Panc1 (cell line): ENCODE measurements at regions not wholly inside any gene's neighbourhood (a gene's known extent, or its start where the extent isn't known, plus 50 kb on each side); places are given as distances from the start of the nearest gene placed in this dataset.

Experiments used
- ATAC-seq: fragments of 200-7000 bp; cut with Tn5 transposase; 2 replicates; pipeline ENCODE4 v1.9.1; 2020; ENCODE audit warnings: mild to moderate bottlenecking, moderate library complexity
- BruUV-seq: library from RNA; stranded (reverse); fragments of 400-500 nt; replicated peaks from 2 replicates; lab custom pipeline; 2021; lab: Mats Ljungman, UMichigan
- CTCF ChIA-PET: fragments of 300-600 bp; sonication (Branson Sonifier 250); formaldehyde crosslinking; loops from one replicate; lab custom pipeline; 2022; ENCODE audit warnings: antibody characterized with exemption; lab: Charles Lee
- POLR2A ChIA-PET: fragments of 300-600 bp; sonication (Branson Sonifier 250); formaldehyde crosslinking; loops from one replicate; lab custom pipeline; 2022; ENCODE audit warnings: antibody characterized with exemption; lab: Charles Lee
- DNase-seq: peaks from one replicate; pipeline ENCODE4 v3.0.0-alpha.2; 2010; ENCODE audit warnings: low read depth, low spot score
- H3K27ac ChIP-seq: 2 replicates; pipeline ENCODE4 v1.5.1; 2011; ENCODE audit warnings: mild to moderate bottlenecking, low read length, inconsistent platforms
- H3K27me3 ChIP-seq: fragments of 200-500 bp; sonication (Bioruptor generic); 2 replicates; pipeline ENCODE4 v1.6.0; 2014; ENCODE audit warnings: low read length, inconsistent platforms; ENCODE audit not compliant: control insufficient read depth, insufficient read depth
- H3K36me3 ChIP-seq: fragments of 200-500 bp; sonication (Bioruptor generic); 2 replicates; pipeline ENCODE4 v1.5.1; 2014; ENCODE audit warnings: inconsistent platforms, mild to moderate bottlenecking, low read length, moderate library complexity; ENCODE audit not compliant: control insufficient read depth, insufficient read depth
- H3K4me1 ChIP-seq: 2 replicates; pipeline ENCODE4 v1.5.1; 2011; ENCODE audit warnings: inconsistent platforms, mild to moderate bottlenecking, low read length, moderate library complexity; ENCODE audit not compliant: control insufficient read depth, insufficient read depth
- H3K4me3 ChIP-seq, 2 experiments: 2 replicates each; pipeline ENCODE4 v1.5.1; 2011 to 2012; ENCODE audit warnings: low read depth in 2 of 2, low read length in 2 of 2, mild to moderate bottlenecking in 2 of 2, inconsistent platforms in 1 of 2, moderate library complexity in 1 of 2
- H3K9me3 ChIP-seq: fragments of 200-500 bp; sonication (Bioruptor generic); 2 replicates; pipeline ENCODE4 v1.5.1; 2014; ENCODE audit warnings: low read depth, mild to moderate bottlenecking, inconsistent platforms, low read length, moderate library complexity; ENCODE audit not compliant: control insufficient read depth, insufficient read depth
- POLR2AphosphoS5 ChIP-seq: IDR thresholded peaks from 2 replicates; pipeline ENCODE4 v1.6.1; 2012; ENCODE audit warnings: mild to moderate bottlenecking, low read depth, low read length, moderate library complexity
- SIN3A ChIP-seq: IDR thresholded peaks from 2 replicates; pipeline ENCODE4 v1.6.1; 2012; ENCODE audit warnings: low read depth, mild to moderate bottlenecking, low read length, moderate library complexity, borderline replicate concordance; ENCODE audit not compliant: insufficient read depth
- TCF7L2 ChIP-seq: IDR thresholded peaks from 2 replicates; pipeline ENCODE4 v1.6.1; 2011; ENCODE audit warnings: mild to moderate bottlenecking, low read depth, low read length, inconsistent platforms
- in situ Hi-C: cut with HindIII; loops from 2 replicates; pipeline ENCODE4 v1.10.0; 2016; ENCODE audit warnings: low sequenced_read_pairs, low pct_unique_long_range_greater_than_20kb
- intact Hi-C: fragments of 100-400 bp; cut with micrococcal nuclease; formaldehyde crosslinking; loops from one replicate; pipeline ENCODE4 v1.10.0; 2022; ENCODE audit not compliant: unreplicated experiment
- TF ChIP-seq, protein P1 (sequence below), 2 experiments: IDR thresholded peaks; 2 replicates each; pipeline ENCODE4 v1.6.1; 2011 to 2012; ENCODE audit warnings: low read depth in 2 of 2, control low read depth in 1 of 2, low read length in 1 of 2, mild to moderate bottlenecking in 1 of 2, moderate library complexity in 1 of 2; ENCODE audit not compliant: insufficient read depth in 1 of 2
- TF ChIP-seq, protein P2 (sequence below): fragments of 450-650 bp; IDR thresholded peaks from 2 replicates; pipeline ENCODE4 v1.5.1; 2017; ENCODE audit warnings: mild to moderate bottlenecking

DNA sequence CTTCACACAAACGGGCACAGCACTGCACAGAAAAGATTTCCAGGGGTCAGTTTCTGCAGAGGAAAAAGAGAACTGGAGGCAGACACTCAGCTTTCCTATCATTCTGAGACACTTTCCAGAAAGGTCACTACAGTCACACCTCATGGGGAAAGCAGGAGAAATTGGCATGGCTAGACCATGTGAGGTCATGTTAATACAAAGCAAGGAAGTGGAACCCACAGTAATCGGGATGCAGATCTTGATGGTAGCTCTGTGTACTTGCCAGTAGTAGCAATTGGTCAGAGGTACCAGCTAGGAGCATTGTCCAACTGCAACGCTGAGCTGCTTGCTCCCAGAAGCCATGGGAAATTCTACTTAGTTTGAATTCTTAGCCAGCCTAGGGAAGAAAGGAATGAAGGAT is 255.3 kb upstream of the PCDH10 start:
- POLR2A ChIA-PET: no interaction called here

DNA sequence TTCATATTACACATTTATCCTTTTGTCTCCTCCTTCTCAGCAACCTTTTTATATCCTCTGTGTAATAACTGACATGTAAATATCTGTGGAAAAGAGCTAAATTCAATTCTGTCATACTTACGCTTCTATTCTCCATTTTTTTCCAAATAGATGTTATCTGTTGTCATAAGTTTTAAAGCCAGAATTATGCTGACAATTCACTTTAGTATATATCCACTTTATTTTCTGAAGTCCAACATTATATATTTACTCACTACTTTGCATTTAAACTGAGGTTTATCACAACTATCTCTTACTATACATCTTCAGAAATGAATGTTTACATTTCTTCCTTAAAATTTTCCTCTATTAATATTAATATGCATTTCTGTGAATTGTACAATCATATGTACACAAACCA is 247.9 kb upstream of the PCDH10 start:
- in situ Hi-C loops (no loop called here), intact Hi-C loops (no loop called here)
- no TSS peak for BruUV-seq
- no peaks in the 10 kb centered on the region for H3K4me1 ChIP-seq
- H3K27ac ChIP-seq: no peak overlapping the region
- TF ChIP-seq, protein P1, sequence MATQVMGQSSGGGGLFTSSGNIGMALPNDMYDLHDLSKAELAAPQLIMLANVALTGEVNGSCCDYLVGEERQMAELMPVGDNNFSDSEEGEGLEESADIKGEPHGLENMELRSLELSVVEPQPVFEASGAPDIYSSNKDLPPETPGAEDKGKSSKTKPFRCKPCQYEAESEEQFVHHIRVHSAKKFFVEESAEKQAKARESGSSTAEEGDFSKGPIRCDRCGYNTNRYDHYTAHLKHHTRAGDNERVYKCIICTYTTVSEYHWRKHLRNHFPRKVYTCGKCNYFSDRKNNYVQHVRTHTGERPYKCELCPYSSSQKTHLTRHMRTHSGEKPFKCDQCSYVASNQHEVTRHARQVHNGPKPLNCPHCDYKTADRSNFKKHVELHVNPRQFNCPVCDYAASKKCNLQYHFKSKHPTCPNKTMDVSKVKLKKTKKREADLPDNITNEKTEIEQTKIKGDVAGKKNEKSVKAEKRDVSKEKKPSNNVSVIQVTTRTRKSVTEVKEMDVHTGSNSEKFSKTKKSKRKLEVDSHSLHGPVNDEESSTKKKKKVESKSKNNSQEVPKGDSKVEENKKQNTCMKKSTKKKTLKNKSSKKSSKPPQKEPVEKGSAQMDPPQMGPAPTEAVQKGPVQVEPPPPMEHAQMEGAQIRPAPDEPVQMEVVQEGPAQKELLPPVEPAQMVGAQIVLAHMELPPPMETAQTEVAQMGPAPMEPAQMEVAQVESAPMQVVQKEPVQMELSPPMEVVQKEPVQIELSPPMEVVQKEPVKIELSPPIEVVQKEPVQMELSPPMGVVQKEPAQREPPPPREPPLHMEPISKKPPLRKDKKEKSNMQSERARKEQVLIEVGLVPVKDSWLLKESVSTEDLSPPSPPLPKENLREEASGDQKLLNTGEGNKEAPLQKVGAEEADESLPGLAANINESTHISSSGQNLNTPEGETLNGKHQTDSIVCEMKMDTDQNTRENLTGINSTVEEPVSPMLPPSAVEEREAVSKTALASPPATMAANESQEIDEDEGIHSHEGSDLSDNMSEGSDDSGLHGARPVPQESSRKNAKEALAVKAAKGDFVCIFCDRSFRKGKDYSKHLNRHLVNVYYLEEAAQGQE (IDR thresholded peaks at IDR 0.05; ENCODE audit: insufficient read depth in 1 of 2, low read depth in 2 of 2, low read length in 1 of 2): no peak
- no peak for TF ChIP-seq SIN3A
- TF ChIP-seq, protein P2, sequence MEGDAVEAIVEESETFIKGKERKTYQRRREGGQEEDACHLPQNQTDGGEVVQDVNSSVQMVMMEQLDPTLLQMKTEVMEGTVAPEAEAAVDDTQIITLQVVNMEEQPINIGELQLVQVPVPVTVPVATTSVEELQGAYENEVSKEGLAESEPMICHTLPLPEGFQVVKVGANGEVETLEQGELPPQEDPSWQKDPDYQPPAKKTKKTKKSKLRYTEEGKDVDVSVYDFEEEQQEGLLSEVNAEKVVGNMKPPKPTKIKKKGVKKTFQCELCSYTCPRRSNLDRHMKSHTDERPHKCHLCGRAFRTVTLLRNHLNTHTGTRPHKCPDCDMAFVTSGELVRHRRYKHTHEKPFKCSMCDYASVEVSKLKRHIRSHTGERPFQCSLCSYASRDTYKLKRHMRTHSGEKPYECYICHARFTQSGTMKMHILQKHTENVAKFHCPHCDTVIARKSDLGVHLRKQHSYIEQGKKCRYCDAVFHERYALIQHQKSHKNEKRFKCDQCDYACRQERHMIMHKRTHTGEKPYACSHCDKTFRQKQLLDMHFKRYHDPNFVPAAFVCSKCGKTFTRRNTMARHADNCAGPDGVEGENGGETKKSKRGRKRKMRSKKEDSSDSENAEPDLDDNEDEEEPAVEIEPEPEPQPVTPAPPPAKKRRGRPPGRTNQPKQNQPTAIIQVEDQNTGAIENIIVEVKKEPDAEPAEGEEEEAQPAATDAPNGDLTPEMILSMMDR: no peak
- no peak for TF ChIP-seq TCF7L2
- TF ChIP-seq POLR2AphosphoS5: no peak
- H3K9me3 ChIP-seq: no peaks in the 10 kb centered on the region
- no peak overlapping the region for H3K4me3 ChIP-seq
- ChIA-PET POLR2A (no interaction called here), CTCF (no interaction called here)
- DNase-seq (no peak), ATAC-seq (no peak)
- H3K27me3 ChIP-seq: no peaks in the 10 kb centered on the region
- H3K36me3 ChIP-seq: no peaks in the 10 kb centered on the region

More for the DNA sequence above, 255.3 kb upstream of the PCDH10 start:
- CTCF ChIA-PET: no interaction called here
- H3K4me3 ChIP-seq: no peak overlapping the region
- no peaks in the 10 kb centered on the region for H3K36me3 ChIP-seq
- DNase-seq (no peak), ATAC-seq (no peak)
- no peaks in the 10 kb centered on the region for H3K27me3 ChIP-seq
- no peaks in the 10 kb centered on the region for H3K4me1 ChIP-seq
- BruUV-seq: no TSS peak
- no peaks in the 10 kb centered on the region for H3K9me3 ChIP-seq
- no peak overlapping the region for H3K27ac ChIP-seq
- in situ Hi-C loops: no loop called here
- TF ChIP-seq, protein P2: no peak
- no peak for TF ChIP-seq SIN3A
- TF ChIP-seq POLR2AphosphoS5: no peak
- TF ChIP-seq, protein P1 (IDR thresholded peaks at IDR 0.05; ENCODE audit: insufficient read depth in 1 of 2, low read depth in 2 of 2, low read length in 1 of 2): no peak
- TF ChIP-seq TCF7L2: no peak
- intact Hi-C loops: no loop called here
